Esophagus muscularis mucosa (tissue), 4 donors: ENCODE measurements at regions not wholly inside any gene's neighbourhood (a gene's known extent, or its start where the extent isn't known, plus 50 kb on each side); places are given as distances from the start of the nearest gene placed in this dataset.

ENCODE experiments used
- DNase-seq: peaks from one replicate; pipeline ENCODE4 v3.0.0-alpha.2; 2017; ENCODE audit errors: extremely low spot score
- H3K27ac ChIP-seq, 4 donors: fragments of 200-600 bp; sonication (generic); replicated peaks in 1 of 4; 1 replicate in 3 of 4; 2 replicates in 1 of 4; pipeline ENCODE4 v1.5.1; 2016 to 2019; ENCODE audit warnings: mild to moderate bottlenecking in 1 of 4
- H3K27me3 ChIP-seq, 4 donors: fragments of 200-600 bp; sonication (generic); one replicate each; pipeline versions ENCODE4 v1.5.1 to v1.6.0; 2016 to 2019
- H3K36me3 ChIP-seq, 4 donors: fragments of 200-600 bp; sonication (generic); one replicate each; pipeline ENCODE4 v1.5.1; 2016 to 2019
- H3K4me1 ChIP-seq, 4 donors: fragments of 200-600 bp; sonication (generic); one replicate each; pipeline ENCODE4 v1.5.1; 2016 to 2019
- H3K4me3 ChIP-seq, 4 donors: fragments of 200-600 bp; sonication (generic); 1 replicate in 2 of 4; 2 replicates in 2 of 4; pipeline ENCODE4 v1.5.1; 2016 to 2019; ENCODE audit warnings: mild to moderate bottlenecking in 4 of 4, moderate library complexity in 1 of 4
- H3K9me3 ChIP-seq, 4 donors: fragments of 200-600 bp; sonication (generic); 1 replicate in 3 of 4; 2 replicates in 1 of 4; pipeline ENCODE4 v1.5.1; 2016 to 2019
- EP300 ChIP-seq: sonication (generic); formaldehyde crosslinking; IDR thresholded peaks from one replicate; pipeline ENCODE4 v1.6.1; 2017; ENCODE audit warnings: antibody characterized with exemption
- POLR2A ChIP-seq: fragments of 450-650 bp; IDR thresholded peaks from one replicate; pipeline ENCODE4 v1.6.1; 2017; ENCODE audit warnings: antibody characterized with exemption, moderate library complexity, mild to moderate bottlenecking, low read depth
- POLR2AphosphoS5 ChIP-seq, 2 donors: sonication (generic); formaldehyde crosslinking; IDR thresholded peaks; one replicate each; pipeline ENCODE4 v1.6.1; 2017; ENCODE audit warnings: antibody characterized with exemption in 2 of 2
- WGBS: methylation state at CpG from one replicate; pipeline ENCODE4 v1.1.5; 2018; 5-methylcytosine and 5-hydroxymethylcytosine counted together
- intact Hi-C: fragments of 100-400 bp; cut with DNase I; formaldehyde crosslinking; loops from one replicate; pipeline ENCODE4 v1.15.1; 2023
- TF ChIP-seq, protein P1 (sequence below), 3 experiments: fragments of 200-600 bp in 2 of 3; fragments of 450-650 bp in 1 of 3; sonication (generic) in 2 of 3; IDR thresholded peaks; one replicate each; pipeline ENCODE4 v1.5.1; 2017 to 2019; ENCODE audit warnings: antibody characterized with exemption in 3 of 3, mild to moderate bottlenecking in 2 of 3, moderate library complexity in 1 of 3

- no peak overlapping the region for H3K27ac ChIP-seq
- no peaks in the 10 kb centered on the region for H3K9me3 ChIP-seq
- no peak overlapping the region for H3K4me3 ChIP-seq
- TF ChIP-seq EP300 (no peak), POLR2AphosphoS5 (IDR thresholded peaks at IDR 0.05) (no peak), POLR2A (no peak)
- TF ChIP-seq, protein P1, sequence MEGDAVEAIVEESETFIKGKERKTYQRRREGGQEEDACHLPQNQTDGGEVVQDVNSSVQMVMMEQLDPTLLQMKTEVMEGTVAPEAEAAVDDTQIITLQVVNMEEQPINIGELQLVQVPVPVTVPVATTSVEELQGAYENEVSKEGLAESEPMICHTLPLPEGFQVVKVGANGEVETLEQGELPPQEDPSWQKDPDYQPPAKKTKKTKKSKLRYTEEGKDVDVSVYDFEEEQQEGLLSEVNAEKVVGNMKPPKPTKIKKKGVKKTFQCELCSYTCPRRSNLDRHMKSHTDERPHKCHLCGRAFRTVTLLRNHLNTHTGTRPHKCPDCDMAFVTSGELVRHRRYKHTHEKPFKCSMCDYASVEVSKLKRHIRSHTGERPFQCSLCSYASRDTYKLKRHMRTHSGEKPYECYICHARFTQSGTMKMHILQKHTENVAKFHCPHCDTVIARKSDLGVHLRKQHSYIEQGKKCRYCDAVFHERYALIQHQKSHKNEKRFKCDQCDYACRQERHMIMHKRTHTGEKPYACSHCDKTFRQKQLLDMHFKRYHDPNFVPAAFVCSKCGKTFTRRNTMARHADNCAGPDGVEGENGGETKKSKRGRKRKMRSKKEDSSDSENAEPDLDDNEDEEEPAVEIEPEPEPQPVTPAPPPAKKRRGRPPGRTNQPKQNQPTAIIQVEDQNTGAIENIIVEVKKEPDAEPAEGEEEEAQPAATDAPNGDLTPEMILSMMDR (IDR thresholded peaks at IDR 0.05), result no peak
- no peaks in the 10 kb centered on the region for H3K27me3 ChIP-seq
- DNase-seq, result no peak
- no peaks in the 10 kb centered on the region for H3K36me3 ChIP-seq
- H3K4me1 ChIP-seq, result no peaks in the 10 kb centered on the region
- intact Hi-C loops, result no loop called here
These were observed 950.5 kb upstream of the INTU start for GRCh38 chr4:126682250-126682649.

- intact Hi-C loops, result no loop called here
- no peaks in the 10 kb centered on the region for H3K27me3 ChIP-seq
- TF ChIP-seq, protein P1 (IDR thresholded peaks at IDR 0.05), result no peak
- TF ChIP-seq EP300 (no peak), POLR2AphosphoS5 (IDR thresholded peaks at IDR 0.05) (no peak), POLR2A (no peak)
- H3K4me1 ChIP-seq, result no peaks in the 10 kb centered on the region
- H3K36me3 ChIP-seq, result no peaks in the 10 kb centered on the region
- no peak overlapping the region for H3K4me3 ChIP-seq
- DNase-seq, result no peak
- H3K27ac ChIP-seq, result no peak overlapping the region
- H3K9me3 ChIP-seq, result no peaks in the 10 kb centered on the region
These were observed 946.3 kb upstream of the INTU start for GRCh38 chr4:126686491-126686890.

DNA sequence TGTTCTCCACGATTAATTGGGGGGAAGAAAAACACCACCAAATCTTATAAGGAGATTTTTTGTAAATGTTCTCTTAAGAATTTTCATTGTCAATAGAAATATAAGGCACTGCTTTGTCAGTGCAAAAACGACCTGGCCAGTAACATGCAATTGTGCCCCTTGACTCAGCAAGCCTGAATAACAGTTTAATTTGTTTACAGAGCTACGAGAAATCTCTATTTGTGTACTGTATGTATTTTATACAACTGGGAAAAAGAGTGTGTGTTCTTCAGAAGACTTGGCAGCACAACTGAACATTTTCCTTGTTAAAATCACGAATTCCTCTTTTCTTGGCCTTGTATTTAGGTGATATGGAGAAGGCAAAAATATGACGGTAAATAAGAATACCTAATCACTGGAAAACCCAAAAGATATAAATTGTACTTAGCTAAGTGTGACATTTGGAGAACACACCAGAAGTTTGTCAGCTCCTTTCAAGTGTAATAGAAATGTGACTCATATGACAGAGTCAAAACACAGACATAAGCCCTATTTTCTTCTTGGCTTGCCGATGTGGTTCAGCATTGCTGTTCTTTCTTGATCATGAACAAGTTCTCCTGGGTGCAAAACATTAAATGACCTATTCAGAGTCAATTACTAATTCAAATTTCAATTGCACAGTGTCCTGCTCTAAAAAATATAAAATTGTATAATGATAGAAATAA is 945.0 kb upstream of the INTU start:
- Histone ChIP-seq H3K36me3 (no peaks in the 10 kb centered on the region), H3K4me1 (no peaks in the 10 kb centered on the region), H3K27ac (no peak overlapping the region), H3K27me3 (no peaks in the 10 kb centered on the region), H3K9me3 (no peaks in the 10 kb centered on the region), H3K4me3 (no peak overlapping the region)
- intact Hi-C loops, result no loop called here
- TF ChIP-seq POLR2A (no peak), EP300 (no peak), POLR2AphosphoS5 (IDR thresholded peaks at IDR 0.05) (no peak)
- TF ChIP-seq, protein P1 (IDR thresholded peaks at IDR 0.05), result no peak
- no peak for DNase-seq
- 55% methylated on average over 6 of the region's 6 CpGs for WGBS

DNA sequence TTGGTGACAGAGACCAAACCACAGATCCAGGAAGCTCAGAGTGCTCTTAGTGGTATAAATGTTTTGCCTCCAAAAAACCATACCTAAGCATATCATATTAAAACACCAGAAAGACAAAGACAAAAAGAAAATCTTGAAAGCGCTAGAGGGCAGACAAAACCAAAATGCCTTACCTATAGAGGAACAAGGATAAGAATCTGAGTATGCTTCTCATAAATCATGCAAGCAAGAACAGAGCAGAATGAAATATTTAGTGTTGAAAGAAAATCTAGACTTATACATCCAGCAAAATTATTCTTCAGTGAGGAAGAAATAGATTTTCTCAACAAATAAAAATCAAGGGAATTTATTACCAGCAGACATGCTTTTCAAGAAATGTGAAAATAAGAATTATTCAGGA is 941.0 kb upstream of the INTU start:
- TF ChIP-seq, protein P1 (IDR thresholded peaks at IDR 0.05), result no peak
- TF ChIP-seq EP300 (no peak), POLR2A (no peak), POLR2AphosphoS5 (IDR thresholded peaks at IDR 0.05) (no peak)
- H3K27me3 ChIP-seq, result no peaks in the 10 kb centered on the region
- WGBS, result 92% methylated on average over 1 of the region's 1 CpG
- no peaks in the 10 kb centered on the region for H3K9me3 ChIP-seq
- H3K4me1 ChIP-seq, result no peaks in the 10 kb centered on the region
- intact Hi-C loops, result no loop called here
- no peaks in the 10 kb centered on the region for H3K36me3 ChIP-seq
- H3K4me3 ChIP-seq, result no peak overlapping the region
- DNase-seq, result no peak
- no peak overlapping the region for H3K27ac ChIP-seq

GRCh38 chr4:126697748-126698147 is 935.0 kb upstream of the INTU start:
- TF ChIP-seq EP300 (no peak), POLR2A (no peak), POLR2AphosphoS5 (IDR thresholded peaks at IDR 0.05) (no peak)
- TF ChIP-seq, protein P1 (IDR thresholded peaks at IDR 0.05), result no peak
- Histone ChIP-seq H3K4me3 (no peak overlapping the region), H3K27ac (no peak overlapping the region), H3K9me3 (no peaks in the 10 kb centered on the region), H3K27me3 (no peaks in the 10 kb centered on the region), H3K4me1 (peaks cover 0 to 4% (median 1%) of the 10 kb centered on the region in 4 donors), H3K36me3 (no peaks in the 10 kb centered on the region)
- no peak for DNase-seq
- intact Hi-C loops, result no loop called here
- 93% methylated on average over 1 of the region's 1 CpG for WGBS
